Brain microvascular endothelial cell (primary cell): ENCODE measurements at regions not wholly inside any gene's neighbourhood (a gene's known extent, or its start where the extent isn't known, plus 50 kb on each side); places are given as distances from the start of the nearest gene placed in this dataset.

ENCODE experiments used
- DNase-seq: peaks from one replicate; pipeline ENCODE4 v3.0.0-alpha.2; 2020
- H3K27ac ChIP-seq: fragments of 250-450 bp; sonication (Bioruptor Pico); 2 replicates; pipeline ENCODE4 v1.5.1; 2020; ENCODE audit warnings: mild to moderate bottlenecking, moderate library complexity
- H3K27me3 ChIP-seq: fragments of 250-450 bp; sonication (Bioruptor Pico); replicated peaks from 2 replicates; pipeline ENCODE4 v1.5.1; 2020; ENCODE audit warnings: mild to moderate bottlenecking
- H3K36me3 ChIP-seq: fragments of 250-450 bp; sonication (Bioruptor Pico); replicated peaks from 2 replicates; pipeline ENCODE4 v1.5.1; 2020; ENCODE audit warnings: mild to moderate bottlenecking
- H3K4me3 ChIP-seq: 2 replicates; pipeline ENCODE4 v1.5.1; 2011; ENCODE audit warnings: low read depth, mild to moderate bottlenecking, control low read depth, low read length, moderate library complexity
- CTCF ChIP-seq: IDR thresholded peaks from 2 replicates; pipeline ENCODE4 v1.5.1; 2011; ENCODE audit warnings: low read depth, mild to moderate bottlenecking, moderate library complexity, low read length, control low read depth, inconsistent platforms; ENCODE audit errors: missing control alignments
- in situ Hi-C: cut with HindIII; loops from 2 replicates; pipeline ENCODE4 v1.10.0; 2017; ENCODE audit warnings: low sequenced_read_pairs, low pct_ligation_motif_present

GRCh38 chr2:100192300-100192699, 49.9 kb upstream of the AFF3 start:
- in situ Hi-C loops: no loop called here
- Histone ChIP-seq H3K27ac (no peak overlapping the region), H3K27me3 (no peaks in the 10 kb centered on the region), H3K4me3 (no peak overlapping the region), H3K36me3 (no peaks in the 10 kb centered on the region)
- TF ChIP-seq CTCF: no peak
- no peak for DNase-seq
